ENCODE measurements at regions not wholly inside any gene's neighbourhood (a gene's known extent, or its start where the extent isn't known, plus 50 kb on each side); places are given as distances from the start of the nearest gene placed in this dataset.
A peak's percentile ranks its signal among the peaks of the same experiment; 100 is the strongest.

DNA sequence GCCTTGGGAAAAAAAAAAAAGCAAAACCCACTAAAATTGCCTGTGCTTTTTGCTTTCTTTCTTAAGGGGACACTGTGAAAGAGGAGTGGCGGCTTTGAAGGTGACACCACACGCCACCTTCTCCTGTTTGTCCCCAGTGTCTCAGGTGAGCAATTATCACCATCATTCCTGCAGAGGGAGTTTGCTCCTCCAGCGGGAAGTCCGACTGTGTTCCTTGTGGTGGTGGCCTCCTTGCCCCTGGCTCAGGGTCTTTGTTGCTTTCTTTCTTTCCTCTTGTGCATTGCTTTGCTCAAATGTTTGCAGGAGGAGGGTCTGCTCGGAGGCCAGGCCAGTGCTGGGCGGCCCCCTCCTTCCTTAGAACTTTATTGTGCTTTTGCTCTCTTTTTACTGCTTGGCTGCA lies 164.3 kb upstream of the CXCR4 start:
- no peak overlapping the region for H4K8ac ChIP-seq (replicated peaks; ENCODE audit: insufficient read length, low read depth, low read length)
- H2BK5ac ChIP-seq (ENCODE audit: insufficient read length, low read length) = no peak overlapping the region
- no peaks in the 10 kb centered on the region for H3K36me3 Mint-ChIP-seq (ENCODE audit: insufficient read depth in 1 of 3, low read depth in 3 of 3)
- H3K14ac ChIP-seq (ENCODE audit: insufficient read depth, low read length) = no peak overlapping the region
- H3K9ac ChIP-seq (ENCODE audit: extremely low read depth, insufficient read length, low read length) = no peak overlapping the region
- no peaks in the 10 kb centered on the region for H3K9me3 Mint-ChIP-seq
- H3K4me1 ChIP-seq (ENCODE audit: insufficient read depth, low read length) = no peaks in the 10 kb centered on the region
- peaks cover 2% of the 10 kb centered on the region; the same call in 1 of the 2 replicates for H3K27me3 Mint-ChIP-seq (ENCODE audit: low read depth)
- no peak overlapping the region for H4K91ac ChIP-seq (ENCODE audit: insufficient read length, low read depth, low read length)
- no peak overlapping the region for H2AFZ ChIP-seq (ENCODE audit: low read length)
- H2BK12ac ChIP-seq (ENCODE audit: insufficient read length, low read depth, low read length) = no peak overlapping the region
- no peaks in the 10 kb centered on the region for H3K9me3 ChIP-seq (ENCODE audit: control insufficient read depth, low read depth, low read length)
- H4K20me1 ChIP-seq (ENCODE audit: control insufficient read depth, insufficient read depth, insufficient read length) = no peaks in the 10 kb centered on the region
- H3K79me2 ChIP-seq (ENCODE audit: insufficient read depth, low read length) = no peaks in the 10 kb centered on the region
- H3K27ac ChIP-seq (ENCODE audit: insufficient read length, low read depth, low read length) = no peak overlapping the region
- no peak overlapping the region for H3K4me3 Mint-ChIP-seq
- no peak overlapping the region for H2BK15ac ChIP-seq (ENCODE audit: low read depth, low read length)
- WGBS (ENCODE audit: extremely low coverage, insufficient read length, low lambda C conversion rate) = no CpG with 5 or more reads among the region's 6 CpGs
- H3K4me1 Mint-ChIP-seq = peaks cover 4 to 9% of the 10 kb centered on the region in 2 experiments; a peak in 3 of 4 replicates
- H3K56ac ChIP-seq (ENCODE audit: insufficient read length, low read depth, low read length) = no peak overlapping the region
- no peak for DNase-seq
- H3K23ac ChIP-seq (ENCODE audit: insufficient read length, low read depth, low read length) = no peak overlapping the region
- no peak overlapping the region for H3K4me2 ChIP-seq (ENCODE audit: insufficient read depth, insufficient read length, low read length)
- H4K5ac ChIP-seq (ENCODE audit: insufficient read length, low read depth, low read length) = no peak overlapping the region
- H3K18ac ChIP-seq (ENCODE audit: insufficient read length, low read depth, low read length) = no peak overlapping the region
- H3K4ac ChIP-seq (ENCODE audit: low read depth, low read length) = no peak overlapping the region
- H3K27ac Mint-ChIP-seq = 0 out of 7 replicates have a peak overlapping the region, but pooled peaks of 1 of the 3 experiments have one; percentile 20
- H3K23me2 ChIP-seq (ENCODE audit: insufficient read length, low read depth, low read length, poor library complexity, severe bottlenecking) = no peaks in the 10 kb centered on the region
- H3T11ph ChIP-seq (ENCODE audit: low read length) = no peak overlapping the region
- TF ChIP-seq, protein P1, sequence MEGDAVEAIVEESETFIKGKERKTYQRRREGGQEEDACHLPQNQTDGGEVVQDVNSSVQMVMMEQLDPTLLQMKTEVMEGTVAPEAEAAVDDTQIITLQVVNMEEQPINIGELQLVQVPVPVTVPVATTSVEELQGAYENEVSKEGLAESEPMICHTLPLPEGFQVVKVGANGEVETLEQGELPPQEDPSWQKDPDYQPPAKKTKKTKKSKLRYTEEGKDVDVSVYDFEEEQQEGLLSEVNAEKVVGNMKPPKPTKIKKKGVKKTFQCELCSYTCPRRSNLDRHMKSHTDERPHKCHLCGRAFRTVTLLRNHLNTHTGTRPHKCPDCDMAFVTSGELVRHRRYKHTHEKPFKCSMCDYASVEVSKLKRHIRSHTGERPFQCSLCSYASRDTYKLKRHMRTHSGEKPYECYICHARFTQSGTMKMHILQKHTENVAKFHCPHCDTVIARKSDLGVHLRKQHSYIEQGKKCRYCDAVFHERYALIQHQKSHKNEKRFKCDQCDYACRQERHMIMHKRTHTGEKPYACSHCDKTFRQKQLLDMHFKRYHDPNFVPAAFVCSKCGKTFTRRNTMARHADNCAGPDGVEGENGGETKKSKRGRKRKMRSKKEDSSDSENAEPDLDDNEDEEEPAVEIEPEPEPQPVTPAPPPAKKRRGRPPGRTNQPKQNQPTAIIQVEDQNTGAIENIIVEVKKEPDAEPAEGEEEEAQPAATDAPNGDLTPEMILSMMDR (conservative IDR thresholded peaks at IDR 0.05) = peak; percentile 22; the same call in 1 of the 3 replicates
- H2BK20ac ChIP-seq (ENCODE audit: low read depth, low read length, poor library complexity, severe bottlenecking) = no peak overlapping the region
- no peak overlapping the region for H2AK5ac ChIP-seq (ENCODE audit: insufficient read length, low read length)
- H3K27me3 ChIP-seq (ENCODE audit: insufficient read depth, low read length) = no peaks in the 10 kb centered on the region; the same call in 1 of the 2 replicates
- H3K79me1 ChIP-seq (ENCODE audit: insufficient read depth, low read depth, low read length, poor library complexity, severe bottlenecking) = no peaks in the 10 kb centered on the region
- no peak overlapping the region for H2BK120ac ChIP-seq (ENCODE audit: low read depth, low read length, poor library complexity, severe bottlenecking)
